Activated naive CD4-positive, alpha-beta T cell treated with anti-CD3 and anti-CD28 coated beads, Interleukin-2, amount 10 ng/mL, durations not matched to agents 7 days and 5 days (primary cell): ENCODE measurements at regions not wholly inside any gene's neighbourhood (a gene's known extent, or its start where the extent isn't known, plus 50 kb on each side); places are given as distances from the start of the nearest gene placed in this dataset.

ENCODE experiments used
- CTCF ChIA-PET: fragments of 350-600 bp; sonication (Branson Sonifier 250); formaldehyde crosslinking; loops from one replicate; lab custom pipeline; 2021; ENCODE audit warnings: antibody characterized with exemption; lab: Charles Lee
- DNase-seq: peaks from one replicate; pipeline ENCODE4 v3.0.0-alpha.2; 2020
- H3K27ac Mint-ChIP-seq: one replicate; pipeline ENCODE4 v1.8.0; 2021; ENCODE audit warnings: mild to moderate bottlenecking, moderate library complexity, mixed read lengths
- H3K27me3 Mint-ChIP-seq: one replicate; pipeline ENCODE4 v1.8.0; 2021; ENCODE audit warnings: mild to moderate bottlenecking, mixed read lengths
- H3K36me3 Mint-ChIP-seq: one replicate; pipeline ENCODE4 v1.8.0; 2021; ENCODE audit warnings: mixed read lengths
- H3K4me1 Mint-ChIP-seq: one replicate; pipeline ENCODE4 v1.8.0; 2021; ENCODE audit warnings: mixed read lengths
- H3K4me3 Mint-ChIP-seq: one replicate; pipeline ENCODE4 v1.8.0; 2021; ENCODE audit warnings: mild to moderate bottlenecking, moderate library complexity, mixed read lengths
- H3K9me3 Mint-ChIP-seq: one replicate; pipeline ENCODE4 v1.8.0; 2021; ENCODE audit warnings: mixed read lengths

DNA sequence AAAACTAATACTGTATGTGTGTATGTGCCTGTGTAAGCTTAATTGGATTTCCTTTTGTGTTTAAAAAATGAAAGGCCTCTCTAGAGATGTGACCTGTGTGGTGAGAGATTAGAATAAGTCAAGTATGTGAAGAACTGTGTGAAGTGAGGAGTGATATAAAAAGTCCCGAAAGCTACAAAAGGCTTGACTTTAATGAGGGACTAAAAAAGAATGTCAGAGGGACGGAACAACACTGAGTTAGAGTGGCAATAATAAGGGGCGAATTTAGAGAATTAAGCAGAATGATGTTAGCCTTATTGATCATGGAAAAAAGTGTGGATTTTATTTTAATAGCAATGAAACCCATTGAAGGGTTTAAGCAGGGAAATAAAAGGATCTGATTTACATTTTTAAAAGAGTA is 1281.2 kb upstream of the ADGRB3 start:
- no peak overlapping the region for H3K27ac Mint-ChIP-seq
- CTCF ChIA-PET, result interaction anchor here (0.7 kb wide), 1 partner anchor 44 kb away, joined by 3 read pairs; no protein-coding TSS in a partner anchor
- no peaks in the 10 kb centered on the region for H3K36me3 Mint-ChIP-seq
- H3K4me1 Mint-ChIP-seq, result no peaks in the 10 kb centered on the region
- no peak overlapping the region for H3K4me3 Mint-ChIP-seq
- H3K9me3 Mint-ChIP-seq, result no peaks in the 10 kb centered on the region
- DNase-seq, result no peak
- H3K27me3 Mint-ChIP-seq, result no peaks in the 10 kb centered on the region

DNA sequence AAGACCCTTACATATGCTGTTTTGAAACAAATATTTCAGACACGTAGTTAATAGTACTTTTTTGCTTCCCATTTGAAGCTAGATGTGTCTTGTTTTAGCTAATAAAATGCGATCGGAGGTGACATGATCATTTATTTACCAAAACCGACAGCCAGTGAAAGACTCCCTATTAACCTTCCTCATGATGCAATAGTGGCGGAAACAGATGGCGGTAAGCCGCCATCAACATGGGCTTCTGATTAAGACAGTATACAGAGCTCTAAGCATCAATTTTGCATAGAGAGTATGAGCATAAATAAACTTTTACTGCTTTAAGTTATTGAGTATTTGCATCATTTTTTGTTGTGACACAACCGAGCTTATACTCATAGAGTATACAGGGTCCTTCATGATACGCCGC is 1282.4 kb upstream of the ADGRB3 start:
- Mint-ChIP-seq H3K4me1 (no peaks in the 10 kb centered on the region), H3K27ac (no peak overlapping the region), H3K27me3 (no peaks in the 10 kb centered on the region), H3K36me3 (no peaks in the 10 kb centered on the region), H3K4me3 (no peak overlapping the region), H3K9me3 (no peaks in the 10 kb centered on the region)
- CTCF ChIA-PET, result no interaction called here
- DNase-seq, result no peak

DNA sequence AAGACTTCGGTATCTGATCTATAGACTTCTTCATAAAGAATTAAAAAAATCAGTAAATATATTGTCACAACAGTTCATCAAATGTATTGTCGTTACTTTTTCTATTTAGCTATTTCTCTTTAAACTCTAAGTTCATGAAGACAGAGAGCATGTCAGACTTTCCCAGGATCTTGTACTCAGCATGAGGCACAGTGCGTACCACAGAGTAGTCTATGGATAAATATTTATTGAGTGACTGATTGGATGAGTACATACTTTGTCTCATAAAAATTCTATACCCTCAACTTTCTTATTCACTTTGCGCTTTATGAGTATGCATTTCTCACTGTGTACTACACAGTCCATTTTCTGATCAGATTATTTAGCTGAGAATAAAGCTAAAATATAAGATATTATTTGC is 1284.4 kb upstream of the ADGRB3 start:
- Mint-ChIP-seq H3K36me3 (no peaks in the 10 kb centered on the region), H3K27me3 (no peaks in the 10 kb centered on the region), H3K4me1 (no peaks in the 10 kb centered on the region), H3K4me3 (no peak overlapping the region), H3K27ac (no peak overlapping the region), H3K9me3 (peaks cover 5% of the 10 kb centered on the region)
- no peak for DNase-seq
- CTCF ChIA-PET, result no interaction called here

DNA sequence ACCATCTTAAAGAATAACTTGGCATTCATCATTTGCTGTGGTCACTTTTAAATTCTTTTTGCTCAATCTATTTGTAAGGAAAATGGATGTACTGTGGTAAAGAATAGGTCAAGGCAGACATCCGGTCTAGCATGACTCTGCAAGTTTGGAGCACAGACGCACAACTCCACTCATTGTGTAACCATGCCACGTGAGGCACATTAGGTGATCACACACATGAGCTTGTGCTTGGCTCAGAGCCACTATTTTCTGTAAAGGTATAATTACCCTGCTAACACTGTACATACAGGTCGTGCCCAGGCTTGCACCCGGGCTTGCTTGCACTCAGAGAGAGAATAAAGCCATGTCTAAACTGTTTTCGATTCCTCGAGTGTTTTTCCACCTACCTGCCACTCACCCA is 1289.1 kb upstream of the ADGRB3 start:
- Mint-ChIP-seq H3K4me3 (no peak overlapping the region), H3K9me3 (peaks cover 8% of the 10 kb centered on the region), H3K36me3 (no peaks in the 10 kb centered on the region), H3K27me3 (no peaks in the 10 kb centered on the region), H3K4me1 (no peaks in the 10 kb centered on the region), H3K27ac (no peak overlapping the region)
- CTCF ChIA-PET, result no interaction called here
- DNase-seq, result no peak

DNA sequence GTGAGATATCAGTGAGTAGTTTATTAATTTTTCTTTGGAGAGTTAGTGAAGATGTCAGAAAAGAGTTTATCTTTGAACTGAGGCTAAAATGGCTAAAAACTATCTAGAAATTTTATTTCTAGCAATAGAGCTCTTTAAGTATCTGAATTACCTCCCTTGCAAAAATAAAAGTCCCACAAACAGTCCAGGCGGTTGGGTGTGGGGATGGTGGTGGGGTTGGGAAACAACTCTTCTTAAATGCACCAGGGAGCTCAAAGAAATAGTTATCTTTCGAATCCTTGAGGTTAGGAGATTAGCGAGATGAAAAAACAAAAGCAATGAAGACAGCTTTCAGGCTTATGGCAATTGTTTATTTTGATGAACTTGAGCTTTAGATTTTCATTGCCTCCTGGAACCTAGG is 1299.1 kb upstream of the ADGRB3 start:
- no peak overlapping the region for H3K27ac Mint-ChIP-seq
- no peaks in the 10 kb centered on the region for H3K27me3 Mint-ChIP-seq
- H3K36me3 Mint-ChIP-seq, result no peaks in the 10 kb centered on the region
- CTCF ChIA-PET, result no interaction called here
- H3K4me1 Mint-ChIP-seq, result no peaks in the 10 kb centered on the region
- no peak for DNase-seq
- H3K4me3 Mint-ChIP-seq, result no peak overlapping the region
- peaks cover 3% of the 10 kb centered on the region for H3K9me3 Mint-ChIP-seq

DNA sequence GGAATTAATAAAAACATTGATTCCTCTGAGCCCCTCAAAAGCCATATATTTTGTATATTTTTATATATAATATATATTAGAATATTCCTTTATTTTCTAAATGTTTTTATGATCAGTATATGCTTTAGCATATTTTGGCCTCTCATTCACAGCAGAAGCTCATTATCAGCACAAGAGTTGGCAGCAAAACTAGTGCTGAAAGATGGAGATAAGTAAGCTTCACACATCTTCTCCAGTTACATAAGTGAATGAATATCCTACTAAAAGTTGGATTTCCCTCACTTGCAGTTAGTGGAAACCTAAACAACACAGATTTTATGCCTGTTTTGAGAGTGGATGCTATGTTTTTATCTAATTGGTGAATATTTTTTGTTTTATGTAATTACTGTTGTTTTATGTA is 1303.8 kb upstream of the ADGRB3 start:
- H3K9me3 Mint-ChIP-seq, result no peaks in the 10 kb centered on the region
- H3K4me3 Mint-ChIP-seq, result no peak overlapping the region
- no peak for DNase-seq
- H3K27ac Mint-ChIP-seq, result no peak overlapping the region
- no peaks in the 10 kb centered on the region for H3K27me3 Mint-ChIP-seq
- H3K4me1 Mint-ChIP-seq, result no peaks in the 10 kb centered on the region
- H3K36me3 Mint-ChIP-seq, result no peaks in the 10 kb centered on the region
- CTCF ChIA-PET, result no interaction called here

DNA sequence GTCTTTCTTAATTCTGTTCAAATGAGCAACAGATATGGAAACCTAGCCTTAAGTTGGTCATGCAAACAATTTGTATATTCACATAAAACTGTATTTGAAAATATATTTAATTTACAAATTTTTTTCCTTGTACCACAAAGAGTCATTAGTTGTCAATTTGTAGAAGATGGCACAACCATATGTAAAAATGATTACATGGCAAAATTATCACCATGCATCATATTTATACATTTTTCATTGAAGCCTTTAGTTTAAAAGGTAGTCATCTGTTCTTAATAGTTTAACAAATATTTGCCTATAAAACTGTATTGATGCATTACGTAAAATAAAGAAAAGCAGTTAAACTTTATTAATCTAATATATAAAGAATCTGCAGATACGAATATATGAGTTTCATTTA is 1306.8 kb upstream of the ADGRB3 start:
- Mint-ChIP-seq H3K36me3 (no peaks in the 10 kb centered on the region), H3K27ac (no peak overlapping the region), H3K4me3 (no peak overlapping the region), H3K27me3 (no peaks in the 10 kb centered on the region), H3K4me1 (no peaks in the 10 kb centered on the region), H3K9me3 (no peaks in the 10 kb centered on the region)
- no peak for DNase-seq
- CTCF ChIA-PET, result no interaction called here

DNA sequence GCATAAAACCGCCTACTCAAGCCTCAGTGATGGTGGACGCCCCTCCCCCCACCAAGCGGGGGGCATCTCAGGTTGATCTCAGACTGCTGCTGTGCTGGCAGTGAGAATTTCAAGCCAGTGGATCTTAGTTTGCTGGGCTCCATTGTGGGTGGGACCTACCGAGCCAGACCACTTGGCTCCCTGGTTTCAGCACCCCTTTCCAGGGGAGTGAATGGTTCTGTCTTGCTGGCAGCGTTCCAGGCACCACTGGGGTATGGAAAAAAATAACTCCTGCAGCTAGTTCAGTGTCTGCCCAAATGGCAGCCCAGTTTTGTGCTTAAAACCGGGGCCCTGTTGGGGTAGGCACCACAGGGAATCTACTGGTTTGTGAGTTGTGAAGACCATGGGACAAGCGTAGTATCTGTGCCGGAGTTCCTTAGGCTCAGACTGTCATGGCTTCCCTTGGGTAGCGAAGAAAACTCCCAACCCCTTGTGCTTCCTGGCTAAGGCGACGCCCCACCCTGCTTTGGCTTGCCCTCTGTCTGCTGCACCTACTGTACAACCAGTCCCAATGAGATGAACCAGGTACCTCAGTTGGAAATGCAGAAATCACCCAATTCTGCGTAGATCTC is 1334.5 kb upstream of the ADGRB3 start:
- CTCF ChIA-PET, result no interaction called here
- DNase-seq, result no peak
- no peak overlapping the region for H3K4me3 Mint-ChIP-seq
- no peak overlapping the region for H3K27ac Mint-ChIP-seq
- peaks cover 15% of the 10 kb centered on the region for H3K9me3 Mint-ChIP-seq
- no peaks in the 10 kb centered on the region for H3K36me3 Mint-ChIP-seq
- no peaks in the 10 kb centered on the region for H3K27me3 Mint-ChIP-seq
- no peaks in the 10 kb centered on the region for H3K4me1 Mint-ChIP-seq

DNA sequence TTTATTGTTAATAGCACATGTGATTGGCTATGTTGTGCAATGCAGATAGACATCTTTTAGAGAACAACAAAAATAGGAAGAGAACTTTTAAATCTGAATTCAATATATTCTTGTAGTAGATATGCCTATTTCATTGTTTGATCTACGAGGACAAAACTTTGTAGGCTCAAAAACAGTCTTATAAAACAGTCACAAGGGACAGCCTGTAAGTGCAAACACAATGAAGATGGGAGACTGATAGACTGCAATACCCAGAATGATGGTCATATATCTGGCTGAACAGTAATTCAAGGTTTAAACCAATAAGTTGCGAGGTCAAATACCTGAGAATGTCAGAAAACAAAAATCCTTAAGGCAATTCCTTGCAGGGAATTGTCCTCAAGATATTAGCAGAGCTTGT is 1342.9 kb upstream of the ADGRB3 start:
- Mint-ChIP-seq H3K27me3 (no peaks in the 10 kb centered on the region), H3K9me3 (peaks cover 14% of the 10 kb centered on the region), H3K36me3 (no peaks in the 10 kb centered on the region), H3K27ac (no peak overlapping the region), H3K4me3 (no peak overlapping the region), H3K4me1 (no peaks in the 10 kb centered on the region)
- no peak for DNase-seq
- CTCF ChIA-PET, result no interaction called here

DNA sequence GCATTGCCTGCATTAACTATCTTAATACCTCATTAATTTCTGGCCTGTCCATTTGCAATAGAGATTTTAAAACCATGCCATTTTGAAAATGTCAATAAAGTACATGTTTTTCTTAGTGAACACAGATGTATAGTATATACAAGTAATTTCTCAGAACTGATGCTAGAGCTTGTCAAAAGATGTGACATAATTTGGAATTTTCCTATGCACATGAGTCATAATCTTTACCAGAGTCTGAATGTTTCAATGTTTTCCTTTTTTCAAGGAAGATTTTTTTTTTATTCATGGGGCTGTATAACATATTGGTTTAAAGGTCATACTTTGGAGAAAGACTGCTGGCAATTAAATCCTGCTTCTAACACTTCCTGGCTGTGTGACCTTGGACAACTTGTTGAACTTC is 1347.5 kb upstream of the ADGRB3 start:
- H3K4me3 Mint-ChIP-seq, result no peak overlapping the region
- no peak overlapping the region for H3K27ac Mint-ChIP-seq
- H3K4me1 Mint-ChIP-seq, result no peaks in the 10 kb centered on the region
- DNase-seq, result no peak
- CTCF ChIA-PET, result no interaction called here
- no peaks in the 10 kb centered on the region for H3K27me3 Mint-ChIP-seq
- peaks cover 10% of the 10 kb centered on the region for H3K9me3 Mint-ChIP-seq
- H3K36me3 Mint-ChIP-seq, result no peaks in the 10 kb centered on the region

DNA sequence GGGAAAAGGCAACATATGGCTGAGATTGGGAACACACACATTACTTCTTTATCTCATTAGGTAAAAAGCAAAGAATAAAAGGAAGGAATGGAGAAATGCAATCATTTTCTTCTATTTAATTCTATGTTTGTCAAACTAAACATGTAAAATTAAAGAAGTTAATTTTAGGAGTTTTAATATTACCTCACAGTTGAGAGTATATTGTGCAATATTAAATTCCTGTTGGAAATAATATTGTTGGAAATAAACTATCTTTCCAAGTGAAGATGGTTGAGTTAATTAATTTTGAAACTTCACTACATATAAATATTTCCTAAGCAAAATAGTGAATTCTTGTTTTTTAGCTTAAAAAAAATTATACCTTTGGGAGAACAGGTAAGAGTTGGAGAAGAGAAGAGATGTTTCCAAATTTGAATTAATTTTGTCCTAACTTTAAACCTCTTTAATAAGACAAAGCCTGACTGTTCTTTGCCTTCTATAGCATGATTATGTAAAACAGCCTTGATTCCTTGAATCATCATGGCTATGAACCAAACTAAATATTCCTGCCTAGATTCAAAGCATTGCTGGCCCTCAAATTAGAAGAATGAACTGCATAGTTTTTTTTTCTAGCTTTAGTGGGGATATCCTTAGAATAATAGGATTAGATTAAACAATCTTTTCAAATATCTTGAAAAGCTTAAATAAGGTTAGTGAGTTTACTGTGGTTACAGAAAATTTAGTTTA is 1349.1 kb upstream of the ADGRB3 start:
- Mint-ChIP-seq H3K27ac (no peak overlapping the region), H3K9me3 (peaks cover 10% of the 10 kb centered on the region), H3K4me1 (no peaks in the 10 kb centered on the region), H3K36me3 (no peaks in the 10 kb centered on the region), H3K4me3 (no peak overlapping the region), H3K27me3 (no peaks in the 10 kb centered on the region)
- CTCF ChIA-PET, result no interaction called here
- DNase-seq, result no peak

DNA sequence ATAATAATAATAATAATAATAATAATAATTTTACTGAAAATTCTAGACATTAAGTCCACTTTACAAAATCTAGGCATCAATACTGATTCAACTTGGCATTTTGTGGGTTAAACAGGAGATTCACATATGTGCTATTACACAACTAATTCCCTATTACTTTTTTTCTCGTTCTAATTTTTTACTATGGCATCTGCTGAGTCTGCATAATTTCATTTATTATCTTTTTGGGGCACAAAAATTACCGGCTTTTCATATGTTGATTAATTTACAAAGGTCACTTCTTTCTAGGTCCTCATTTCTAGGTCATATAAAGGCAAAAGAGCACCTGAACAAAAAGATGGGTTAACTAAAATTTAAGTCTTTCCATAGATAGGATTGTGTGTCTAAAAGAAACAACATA is 1357.8 kb upstream of the ADGRB3 start:
- no peaks in the 10 kb centered on the region for H3K36me3 Mint-ChIP-seq
- no peak overlapping the region for H3K27ac Mint-ChIP-seq
- no peaks in the 10 kb centered on the region for H3K4me1 Mint-ChIP-seq
- no peaks in the 10 kb centered on the region for H3K27me3 Mint-ChIP-seq
- peaks cover 7% of the 10 kb centered on the region for H3K9me3 Mint-ChIP-seq
- CTCF ChIA-PET, result no interaction called here
- no peak overlapping the region for H3K4me3 Mint-ChIP-seq
- DNase-seq, result no peak

DNA sequence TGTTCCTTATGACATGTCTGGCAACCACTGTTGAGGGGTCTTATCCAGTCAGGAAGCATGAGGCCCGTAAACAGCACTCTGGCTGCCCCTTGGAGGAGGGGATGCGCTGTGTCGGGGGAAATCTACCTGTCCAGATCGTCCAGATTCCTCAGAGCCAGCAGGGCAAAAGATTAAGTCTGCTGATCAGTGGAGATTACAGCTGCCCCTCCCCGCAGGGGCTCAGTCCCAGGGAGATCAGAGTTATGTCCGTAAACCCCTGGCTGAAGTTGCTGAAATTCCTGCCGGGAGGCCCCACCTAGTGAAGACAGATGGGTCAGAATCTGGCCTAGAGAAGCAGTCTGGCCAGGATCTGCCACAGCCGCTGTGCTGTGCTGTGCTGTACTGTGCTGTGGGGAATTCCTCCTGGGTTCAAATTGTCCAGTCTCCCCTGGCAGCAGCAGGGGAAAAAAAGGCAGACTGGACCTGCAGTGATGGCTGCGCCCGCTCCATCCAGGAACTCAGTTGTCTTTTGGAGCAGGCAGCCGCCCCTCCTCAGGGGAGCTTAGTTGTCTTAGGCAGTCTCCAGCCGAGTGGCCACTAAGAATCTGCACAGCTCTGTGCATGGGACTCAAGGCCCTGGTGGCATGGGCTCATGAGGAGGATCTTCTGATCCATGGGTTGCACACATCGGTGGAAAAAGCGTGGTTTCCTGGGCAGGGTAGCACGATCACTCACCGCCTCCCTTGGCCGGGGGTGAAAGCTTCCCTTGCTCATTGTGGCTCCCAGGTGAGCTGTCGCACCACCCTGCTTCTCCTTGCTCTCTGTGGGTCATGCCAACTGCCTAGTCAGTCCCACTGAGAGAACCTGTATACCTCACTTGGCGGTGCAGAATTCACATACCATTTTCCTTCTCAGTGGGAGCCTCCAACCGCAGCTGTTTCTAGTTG is 1368.8 kb upstream of the ADGRB3 start:
- DNase-seq, result no peak
- Mint-ChIP-seq H3K27me3 (no peaks in the 10 kb centered on the region), H3K9me3 (peaks cover 10% of the 10 kb centered on the region), H3K27ac (no peak overlapping the region), H3K4me3 (no peak overlapping the region), H3K4me1 (no peaks in the 10 kb centered on the region), H3K36me3 (no peaks in the 10 kb centered on the region)
- CTCF ChIA-PET, result interaction anchor here (0.6 kb wide), 1 partner anchor 84 kb away, joined by 3 read pairs; no protein-coding TSS in a partner anchor

DNA sequence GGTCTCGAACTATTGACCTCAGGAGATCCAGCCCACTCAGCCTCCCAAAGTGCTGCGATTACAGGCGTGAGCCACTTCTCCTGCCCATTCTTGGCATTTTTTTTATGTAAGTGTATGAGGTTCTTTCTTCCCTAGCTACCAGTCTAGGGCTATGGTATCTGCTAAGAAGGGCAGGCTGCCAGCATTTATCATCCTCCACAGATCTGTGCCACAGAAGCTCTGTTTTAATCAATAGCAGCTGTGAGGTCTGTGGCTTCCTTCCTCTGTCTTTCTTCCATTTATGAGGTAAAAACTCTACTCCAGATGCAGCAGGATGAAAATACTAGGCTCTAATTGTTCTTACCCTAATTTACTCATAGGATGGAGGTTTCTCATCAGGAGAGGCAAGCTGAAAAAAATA is 1382.4 kb upstream of the ADGRB3 start:
- no peak for DNase-seq
- CTCF ChIA-PET, result no interaction called here
- Mint-ChIP-seq H3K36me3 (no peaks in the 10 kb centered on the region), H3K27me3 (no peaks in the 10 kb centered on the region), H3K4me1 (no peaks in the 10 kb centered on the region), H3K27ac (no peak overlapping the region), H3K4me3 (no peak overlapping the region), H3K9me3 (peaks cover 2% of the 10 kb centered on the region)
